Transverse colon (tissue), 4 donors: ENCODE measurements at regions not wholly inside any gene's neighbourhood (a gene's known extent, or its start where the extent isn't known, plus 50 kb on each side); places are given as distances from the start of the nearest gene placed in this dataset.

Source experiments
- DNase-seq: peaks from one replicate; pipeline ENCODE4 v3.0.0-alpha.2; 2019
- H3K27ac ChIP-seq, 4 donors: fragments of 200-600 bp; sonication (generic); 2 replicates each; pipeline ENCODE4 v1.5.1; 2016 to 2018; ENCODE audit warnings: inconsistent platforms in 4 of 4
- H3K27me3 ChIP-seq: fragments of 200-600 bp; sonication (generic); 2 replicates; pipeline ENCODE4 v1.5.1; 2017; ENCODE audit warnings: inconsistent platforms
- H3K36me3 ChIP-seq, 4 donors: fragments of 200-600 bp; sonication (generic); 2 replicates each; pipeline ENCODE4 v1.5.1; 2017 to 2019; ENCODE audit warnings: inconsistent platforms in 4 of 4
- H3K4me1 ChIP-seq, 4 donors: fragments of 200-600 bp; sonication (generic); 2 replicates each; pipeline ENCODE4 v1.5.1; 2017 to 2020; ENCODE audit warnings: inconsistent platforms in 4 of 4
- H3K4me3 ChIP-seq, 4 donors: fragments of 200-600 bp; sonication (generic); 1 replicate in 1 of 4; 2 replicates in 3 of 4; pipeline versions ENCODE4 v1.5.1 to v1.6.1; 2017 to 2019; ENCODE audit warnings: inconsistent platforms in 4 of 4
- H3K9me3 ChIP-seq, 2 donors: fragments of 200-600 bp; sonication (generic); 2 replicates each; pipeline ENCODE4 v1.5.1; 2017 to 2019; ENCODE audit warnings: inconsistent platforms in 2 of 2
- EP300 ChIP-seq: sonication (generic); formaldehyde crosslinking; IDR thresholded peaks from one replicate; pipeline ENCODE4 v1.6.1; 2017; ENCODE audit warnings: antibody characterized with exemption, low read depth
- POLR2A ChIP-seq: fragments of 450-650 bp; IDR thresholded peaks from one replicate; pipeline ENCODE4 v1.6.1; 2016; ENCODE audit warnings: antibody characterized with exemption, mild to moderate bottlenecking, moderate library complexity
- POLR2AphosphoS5 ChIP-seq, 3 donors: sonication (generic); formaldehyde crosslinking; IDR thresholded peaks; one replicate each; pipeline ENCODE4 v1.6.1; 2016; ENCODE audit warnings: antibody characterized with exemption in 3 of 3
- WGBS, 2 donors: methylation state at CpG; one replicate each; pipeline ENCODE4 v1.1.5; 2018; ENCODE audit warnings: low coverage in 1 of 2; 5-methylcytosine and 5-hydroxymethylcytosine counted together
- in situ Hi-C, 4 donors: fragments of 200-750 bp; cut with MboI; loops; one replicate each; pipeline versions ENCODE4 v1.15.0 to v1.15.1; 2017; ENCODE audit warnings: low sequenced_read_pairs in 3 of 4, low pct_ligation_motif_present in 1 of 4, low pct_unique_long_range_greater_than_20kb in 1 of 4
- intact Hi-C: fragments of 100-400 bp; cut with DNase I; formaldehyde crosslinking; loops from one replicate; pipeline ENCODE4 v1.15.1; 2023; ENCODE audit warnings: low total_unique reads
- TF ChIP-seq, protein P1 (sequence below), 5 experiments: fragments of 200-600 bp in 3 of 5; fragments of 450-650 bp in 2 of 5; sonication (generic) in 3 of 5; IDR thresholded peaks; 1 replicate in 2 of 5; 2 replicates in 3 of 5; pipeline ENCODE4 v1.5.1; 2016 to 2017; ENCODE audit warnings: antibody characterized with exemption in 5 of 5, inconsistent platforms in 3 of 5, mild to moderate bottlenecking in 2 of 5, moderate library complexity in 1 of 5

DNA sequence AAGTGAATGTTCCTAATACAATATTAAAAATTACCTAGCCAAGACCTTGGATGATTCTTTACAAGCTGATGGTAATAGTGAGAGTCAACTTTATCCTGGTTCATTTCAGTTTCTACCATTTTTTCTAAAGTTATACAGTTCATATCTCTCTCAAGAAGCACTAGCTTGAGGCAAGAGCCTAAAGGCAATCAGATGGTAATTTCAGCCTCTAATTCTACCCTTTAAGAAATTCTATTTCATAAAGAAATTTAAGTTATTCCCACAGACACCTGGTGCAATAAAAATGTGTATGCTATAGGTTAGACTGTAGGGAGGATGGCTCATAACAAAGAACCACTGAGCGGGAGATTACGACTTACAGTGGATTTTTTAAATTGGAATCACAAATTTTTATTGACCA is 984.2 kb upstream of the ADGRL3 start:
- Histone ChIP-seq H3K27me3 (no peaks in the 10 kb centered on the region), H3K27ac (no peak overlapping the region), H3K9me3 (no peaks in the 10 kb centered on the region), H3K4me1 (no peaks in the 10 kb centered on the region), H3K36me3 (no peaks in the 10 kb centered on the region), H3K4me3 (no peak overlapping the region)
- in situ Hi-C loops (no loop called here), intact Hi-C loops (no loop called here)
- DNase-seq: no peak
- WGBS, 2 donors: 88 to 95% methylated on average over 2 of the region's 2 CpGs
- no peak for TF ChIP-seq POLR2AphosphoS5 (IDR thresholded peaks at IDR 0.05)
- TF ChIP-seq POLR2A: no peak
- TF ChIP-seq, protein P1, sequence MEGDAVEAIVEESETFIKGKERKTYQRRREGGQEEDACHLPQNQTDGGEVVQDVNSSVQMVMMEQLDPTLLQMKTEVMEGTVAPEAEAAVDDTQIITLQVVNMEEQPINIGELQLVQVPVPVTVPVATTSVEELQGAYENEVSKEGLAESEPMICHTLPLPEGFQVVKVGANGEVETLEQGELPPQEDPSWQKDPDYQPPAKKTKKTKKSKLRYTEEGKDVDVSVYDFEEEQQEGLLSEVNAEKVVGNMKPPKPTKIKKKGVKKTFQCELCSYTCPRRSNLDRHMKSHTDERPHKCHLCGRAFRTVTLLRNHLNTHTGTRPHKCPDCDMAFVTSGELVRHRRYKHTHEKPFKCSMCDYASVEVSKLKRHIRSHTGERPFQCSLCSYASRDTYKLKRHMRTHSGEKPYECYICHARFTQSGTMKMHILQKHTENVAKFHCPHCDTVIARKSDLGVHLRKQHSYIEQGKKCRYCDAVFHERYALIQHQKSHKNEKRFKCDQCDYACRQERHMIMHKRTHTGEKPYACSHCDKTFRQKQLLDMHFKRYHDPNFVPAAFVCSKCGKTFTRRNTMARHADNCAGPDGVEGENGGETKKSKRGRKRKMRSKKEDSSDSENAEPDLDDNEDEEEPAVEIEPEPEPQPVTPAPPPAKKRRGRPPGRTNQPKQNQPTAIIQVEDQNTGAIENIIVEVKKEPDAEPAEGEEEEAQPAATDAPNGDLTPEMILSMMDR (IDR thresholded peaks at IDR 0.05): no peak
- no peak for TF ChIP-seq EP300

DNA sequence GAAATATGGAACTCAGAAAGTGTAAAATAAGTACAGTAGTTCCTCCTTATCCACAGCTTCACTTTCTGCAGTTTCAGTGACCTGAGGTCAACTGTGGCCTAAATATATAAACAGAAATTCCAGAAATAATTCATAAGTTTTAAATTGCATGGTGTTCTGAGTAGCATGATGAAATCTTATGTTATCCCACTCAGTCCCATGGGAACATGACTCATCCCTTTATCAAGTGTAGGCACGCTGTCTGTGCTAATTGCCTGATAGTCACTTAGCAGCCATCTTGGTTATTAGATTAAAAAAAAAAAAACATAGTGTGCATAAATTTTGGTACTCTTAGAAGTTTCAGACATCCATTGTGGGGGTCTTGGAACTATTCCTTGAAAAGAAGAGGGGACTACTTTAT is 983.4 kb upstream of the ADGRL3 start:
- Histone ChIP-seq H3K27ac (no peak overlapping the region), H3K4me3 (no peak overlapping the region), H3K9me3 (no peaks in the 10 kb centered on the region), H3K27me3 (no peaks in the 10 kb centered on the region), H3K4me1 (no peaks in the 10 kb centered on the region), H3K36me3 (no peaks in the 10 kb centered on the region)
- intact Hi-C loops (no loop called here), in situ Hi-C loops (no loop called here)
- WGBS, 2 donors: 52 to 79% methylated on average over 1 of the region's 1 CpG
- TF ChIP-seq POLR2AphosphoS5 (IDR thresholded peaks at IDR 0.05) (no peak), EP300 (no peak), POLR2A (no peak)
- TF ChIP-seq, protein P1 (IDR thresholded peaks at IDR 0.05): no peak
- DNase-seq: no peak

DNA sequence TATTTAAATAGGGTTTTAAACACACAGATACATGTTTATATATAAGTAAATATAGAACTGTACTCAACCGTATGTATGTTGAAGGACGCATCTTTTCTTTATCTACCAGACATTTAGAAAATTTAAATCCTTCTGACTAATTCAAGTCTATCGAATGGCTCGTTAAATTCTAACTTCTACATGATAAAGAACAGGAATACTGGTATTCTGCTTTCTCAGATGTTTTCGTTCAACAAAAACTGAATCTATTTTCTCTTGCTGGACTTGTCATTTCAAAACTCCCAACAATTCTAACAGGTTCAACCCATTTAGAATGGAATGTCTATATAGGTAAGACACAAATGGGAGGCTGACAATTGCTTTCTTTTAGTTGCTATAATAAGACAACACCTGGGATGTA is 978.3 kb upstream of the ADGRL3 start:
- no peak for DNase-seq
- Histone ChIP-seq H3K36me3 (no peaks in the 10 kb centered on the region), H3K9me3 (no peaks in the 10 kb centered on the region), H3K27ac (no peak overlapping the region), H3K4me3 (no peak overlapping the region), H3K4me1 (no peaks in the 10 kb centered on the region), H3K27me3 (no peaks in the 10 kb centered on the region)
- in situ Hi-C loops: no loop called here
- intact Hi-C loops: no loop called here
- WGBS, 2 donors: 76 to 81% methylated on average over 5 of the region's 5 CpGs
- TF ChIP-seq EP300 (no peak), POLR2A (no peak), POLR2AphosphoS5 (IDR thresholded peaks at IDR 0.05) (no peak)
- TF ChIP-seq, protein P1 (IDR thresholded peaks at IDR 0.05): no peak

DNA sequence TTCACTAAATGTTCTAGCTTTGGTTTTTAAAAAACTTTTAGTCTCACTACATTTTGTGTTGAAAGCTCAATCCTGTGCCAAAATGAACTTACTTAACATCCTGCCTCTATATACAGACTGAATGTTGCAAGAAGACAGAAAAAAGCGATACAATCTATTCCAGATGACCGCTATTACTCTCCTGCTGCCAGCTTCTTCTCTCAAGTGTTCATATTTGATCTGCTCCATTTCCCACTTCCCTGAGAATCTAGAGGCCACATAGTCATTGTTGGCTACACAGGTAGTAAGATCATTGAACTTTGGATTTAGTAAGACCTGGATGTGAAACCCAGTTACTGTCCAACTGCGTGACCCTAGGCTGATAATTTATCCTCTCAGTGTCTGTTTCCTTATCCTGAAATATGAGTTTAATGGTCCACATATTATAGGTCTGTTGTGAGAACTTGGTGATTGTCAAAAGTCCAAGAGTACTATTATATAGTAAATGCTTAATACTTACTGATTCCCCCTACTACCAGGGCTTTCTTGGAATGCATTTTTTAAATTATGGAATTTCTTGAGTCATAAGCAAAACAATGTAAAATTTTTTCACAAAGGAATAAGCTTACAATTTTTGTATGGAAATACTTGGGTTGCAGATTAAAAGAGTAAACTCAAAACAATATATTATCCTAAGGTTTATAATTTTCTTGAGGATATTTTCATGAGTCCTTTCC is 976.8 kb upstream of the ADGRL3 start:
- TF ChIP-seq POLR2AphosphoS5 (IDR thresholded peaks at IDR 0.05): no peak
- TF ChIP-seq, protein P1 (IDR thresholded peaks at IDR 0.05): no peak
- TF ChIP-seq EP300: no peak
- no peak for TF ChIP-seq POLR2A
- intact Hi-C loops: no loop called here
- 57 to 76% methylated on average over 3 of the region's 3 CpGs for WGBS, 2 donors
- no peaks in the 10 kb centered on the region for H3K36me3 ChIP-seq
- no peak for DNase-seq
- in situ Hi-C loops: no loop called here
- H3K9me3 ChIP-seq: no peaks in the 10 kb centered on the region
- no peaks in the 10 kb centered on the region for H3K4me1 ChIP-seq
- no peak overlapping the region for H3K27ac ChIP-seq
- H3K4me3 ChIP-seq: no peak overlapping the region
- no peaks in the 10 kb centered on the region for H3K27me3 ChIP-seq
